ENCODE measurements at regions not wholly inside any gene's neighbourhood (a gene's known extent, or its start where the extent isn't known, plus 50 kb on each side); places are given as distances from the start of the nearest gene placed in this dataset.

- H3K27ac ChIP-seq (replicated peaks): no peak overlapping the region
- no peak for DNase-seq (ENCODE audit: low read depth in 1 of 2, low spot score in 1 of 2)
- H3K27me3 ChIP-seq (ENCODE audit: insufficient read depth, poor library complexity, severe bottlenecking): no peaks in the 10 kb centered on the region
- H3K4me3 ChIP-seq (replicated peaks; ENCODE audit: insufficient read depth, low read length): no peak overlapping the region
- TF ChIP-seq GABPA (IDR thresholded peaks at IDR 0.05; ENCODE audit: low read depth) (no peak), SPI1 (IDR thresholded peaks at IDR 0.05; ENCODE audit: borderline replicate concordance, low read depth) (no peak), POLR2AphosphoS5 (IDR thresholded peaks at IDR 0.05; ENCODE audit: low read depth) (no peak)
- TF ChIP-seq, protein P1, sequence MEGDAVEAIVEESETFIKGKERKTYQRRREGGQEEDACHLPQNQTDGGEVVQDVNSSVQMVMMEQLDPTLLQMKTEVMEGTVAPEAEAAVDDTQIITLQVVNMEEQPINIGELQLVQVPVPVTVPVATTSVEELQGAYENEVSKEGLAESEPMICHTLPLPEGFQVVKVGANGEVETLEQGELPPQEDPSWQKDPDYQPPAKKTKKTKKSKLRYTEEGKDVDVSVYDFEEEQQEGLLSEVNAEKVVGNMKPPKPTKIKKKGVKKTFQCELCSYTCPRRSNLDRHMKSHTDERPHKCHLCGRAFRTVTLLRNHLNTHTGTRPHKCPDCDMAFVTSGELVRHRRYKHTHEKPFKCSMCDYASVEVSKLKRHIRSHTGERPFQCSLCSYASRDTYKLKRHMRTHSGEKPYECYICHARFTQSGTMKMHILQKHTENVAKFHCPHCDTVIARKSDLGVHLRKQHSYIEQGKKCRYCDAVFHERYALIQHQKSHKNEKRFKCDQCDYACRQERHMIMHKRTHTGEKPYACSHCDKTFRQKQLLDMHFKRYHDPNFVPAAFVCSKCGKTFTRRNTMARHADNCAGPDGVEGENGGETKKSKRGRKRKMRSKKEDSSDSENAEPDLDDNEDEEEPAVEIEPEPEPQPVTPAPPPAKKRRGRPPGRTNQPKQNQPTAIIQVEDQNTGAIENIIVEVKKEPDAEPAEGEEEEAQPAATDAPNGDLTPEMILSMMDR (IDR thresholded peaks at IDR 0.05; ENCODE audit: insufficient read depth, low read length): no peak
- TF ChIP-seq, protein P2, sequence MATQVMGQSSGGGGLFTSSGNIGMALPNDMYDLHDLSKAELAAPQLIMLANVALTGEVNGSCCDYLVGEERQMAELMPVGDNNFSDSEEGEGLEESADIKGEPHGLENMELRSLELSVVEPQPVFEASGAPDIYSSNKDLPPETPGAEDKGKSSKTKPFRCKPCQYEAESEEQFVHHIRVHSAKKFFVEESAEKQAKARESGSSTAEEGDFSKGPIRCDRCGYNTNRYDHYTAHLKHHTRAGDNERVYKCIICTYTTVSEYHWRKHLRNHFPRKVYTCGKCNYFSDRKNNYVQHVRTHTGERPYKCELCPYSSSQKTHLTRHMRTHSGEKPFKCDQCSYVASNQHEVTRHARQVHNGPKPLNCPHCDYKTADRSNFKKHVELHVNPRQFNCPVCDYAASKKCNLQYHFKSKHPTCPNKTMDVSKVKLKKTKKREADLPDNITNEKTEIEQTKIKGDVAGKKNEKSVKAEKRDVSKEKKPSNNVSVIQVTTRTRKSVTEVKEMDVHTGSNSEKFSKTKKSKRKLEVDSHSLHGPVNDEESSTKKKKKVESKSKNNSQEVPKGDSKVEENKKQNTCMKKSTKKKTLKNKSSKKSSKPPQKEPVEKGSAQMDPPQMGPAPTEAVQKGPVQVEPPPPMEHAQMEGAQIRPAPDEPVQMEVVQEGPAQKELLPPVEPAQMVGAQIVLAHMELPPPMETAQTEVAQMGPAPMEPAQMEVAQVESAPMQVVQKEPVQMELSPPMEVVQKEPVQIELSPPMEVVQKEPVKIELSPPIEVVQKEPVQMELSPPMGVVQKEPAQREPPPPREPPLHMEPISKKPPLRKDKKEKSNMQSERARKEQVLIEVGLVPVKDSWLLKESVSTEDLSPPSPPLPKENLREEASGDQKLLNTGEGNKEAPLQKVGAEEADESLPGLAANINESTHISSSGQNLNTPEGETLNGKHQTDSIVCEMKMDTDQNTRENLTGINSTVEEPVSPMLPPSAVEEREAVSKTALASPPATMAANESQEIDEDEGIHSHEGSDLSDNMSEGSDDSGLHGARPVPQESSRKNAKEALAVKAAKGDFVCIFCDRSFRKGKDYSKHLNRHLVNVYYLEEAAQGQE (IDR thresholded peaks at IDR 0.05; ENCODE audit: insufficient replicate concordance, low read depth): no peak
Measured at GRCh38 chr15:62850318-62850717, 192.2 kb upstream of the TPM1 start.

DNA sequence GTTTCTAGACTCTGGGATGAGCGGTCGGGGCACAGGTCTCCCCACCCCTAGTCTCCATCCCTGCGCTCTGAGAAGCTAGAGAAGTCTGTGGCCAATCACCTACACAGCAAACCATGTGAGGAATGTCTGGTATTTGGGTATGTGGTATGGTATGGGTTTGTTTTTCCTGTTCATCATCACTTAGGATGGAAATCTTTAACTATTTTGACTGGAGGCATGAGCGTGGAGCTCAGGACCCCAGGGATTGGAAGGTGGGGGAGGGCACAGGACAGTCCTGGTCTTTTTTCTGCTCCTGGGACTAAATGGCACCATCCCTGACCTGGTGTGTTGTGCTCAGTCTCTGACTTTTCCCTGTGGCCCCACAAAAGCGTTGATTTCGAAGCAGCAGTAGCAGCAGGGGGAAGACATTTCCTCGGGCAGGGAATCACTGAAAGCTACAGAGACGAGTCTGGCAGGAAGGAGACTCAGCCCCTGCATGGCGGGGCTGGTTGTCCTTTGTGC lies 191.7 kb upstream of the TPM1 start:
- no peak for DNase-seq (ENCODE audit: low read depth in 1 of 2, low spot score in 1 of 2)
- H3K27ac ChIP-seq (replicated peaks): no peak overlapping the region
- H3K4me3 ChIP-seq (replicated peaks; ENCODE audit: insufficient read depth, low read length): no peak overlapping the region
- TF ChIP-seq, protein P2 (IDR thresholded peaks at IDR 0.05; ENCODE audit: insufficient replicate concordance, low read depth): no peak
- TF ChIP-seq SPI1 (IDR thresholded peaks at IDR 0.05; ENCODE audit: borderline replicate concordance, low read depth) (no peak), GABPA (IDR thresholded peaks at IDR 0.05; ENCODE audit: low read depth) (no peak), POLR2AphosphoS5 (IDR thresholded peaks at IDR 0.05; ENCODE audit: low read depth) (no peak)
- TF ChIP-seq, protein P1 (IDR thresholded peaks at IDR 0.05; ENCODE audit: insufficient read depth, low read length): no peak
- no peaks in the 10 kb centered on the region for H3K27me3 ChIP-seq (ENCODE audit: insufficient read depth, poor library complexity, severe bottlenecking)

DNA sequence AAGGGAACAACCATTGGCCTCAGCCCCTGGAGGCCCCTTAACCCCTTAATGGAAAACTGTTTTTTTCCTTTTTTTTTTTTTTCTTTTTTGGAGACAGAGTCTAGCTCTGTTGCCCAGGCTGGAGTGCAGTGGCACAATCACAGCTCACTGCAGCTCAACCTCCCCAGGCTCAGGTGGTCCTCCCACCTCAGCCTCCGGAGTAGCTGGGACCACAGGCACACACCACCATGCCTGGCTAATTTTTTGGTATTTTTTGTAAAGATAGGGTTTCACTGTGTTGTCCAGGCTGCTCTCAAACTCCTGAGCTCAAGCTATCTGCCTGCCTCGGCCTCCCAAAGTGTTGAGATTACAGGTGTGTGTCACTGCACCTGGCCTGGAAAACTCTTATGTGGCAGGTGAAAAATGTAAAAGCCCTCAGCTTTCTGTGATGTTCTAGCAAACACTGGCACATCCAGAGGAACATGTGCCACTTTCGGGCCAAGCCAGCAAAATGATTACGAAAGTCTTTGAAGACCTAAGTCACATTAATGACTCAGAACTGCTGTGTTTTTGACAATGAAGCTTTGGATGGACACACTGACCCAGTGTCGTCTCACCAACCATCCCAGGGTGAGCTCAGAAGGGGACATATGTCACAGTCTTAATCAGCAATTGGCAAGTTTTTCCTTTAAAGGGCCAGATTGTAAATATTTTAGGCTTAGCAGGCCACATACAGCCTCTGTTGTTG lies 189.3 kb upstream of the TPM1 start:
- TF ChIP-seq GABPA (IDR thresholded peaks at IDR 0.05; ENCODE audit: low read depth) (no peak), SPI1 (IDR thresholded peaks at IDR 0.05; ENCODE audit: borderline replicate concordance, low read depth) (no peak), POLR2AphosphoS5 (IDR thresholded peaks at IDR 0.05; ENCODE audit: low read depth) (no peak)
- TF ChIP-seq, protein P1 (IDR thresholded peaks at IDR 0.05; ENCODE audit: insufficient read depth, low read length): no peak
- Histone ChIP-seq H3K27ac (replicated peaks) (no peak overlapping the region), H3K27me3 (ENCODE audit: insufficient read depth, poor library complexity, severe bottlenecking) (no peaks in the 10 kb centered on the region), H3K4me3 (replicated peaks; ENCODE audit: insufficient read depth, low read length) (no peak overlapping the region)
- no peak for DNase-seq (ENCODE audit: low read depth in 1 of 2, low spot score in 1 of 2)
